Spleen (tissue), 7 donors: ENCODE measurements at regions not wholly inside any gene's neighbourhood (a gene's known extent, or its start where the extent isn't known, plus 50 kb on each side); places are given as distances from the start of the nearest gene placed in this dataset.

Experiments
- CTCF ChIP-seq, 11 experiments: fragments of 200-600 bp in 7 of 11; fragments of 450-650 bp in 4 of 11; sonication (generic) in 4 of 11; IDR thresholded peaks in 8 of 11; conservative IDR thresholded peaks in 3 of 11; 1 replicate in 7 of 11; 2 replicates in 4 of 11; pipeline versions ENCODE4 v1.4.0 to v1.8.0; 2016 to 2021; ENCODE audit warnings: antibody characterized with exemption in 11 of 11, inconsistent platforms in 4 of 11, mild to moderate bottlenecking in 1 of 11
- POLR2A ChIP-seq, 3 donors: fragments of 450-650 bp; IDR thresholded peaks; one replicate each; pipeline ENCODE4 v1.5.1; 2017; ENCODE audit warnings: antibody characterized with exemption in 3 of 3, mild to moderate bottlenecking in 1 of 3
- POLR2AphosphoS5 ChIP-seq, 3 donors: sonication (generic); formaldehyde crosslinking; IDR thresholded peaks; one replicate each; pipeline ENCODE4 v1.5.1; 2017; ENCODE audit warnings: antibody characterized with exemption in 3 of 3
- donor health status: DM: no; HTN: no; CAD: no; lungs with moderate emphysema.
- donor health status: DM: no; HTN: no; CAD: no.
- donor health status: DM: no; HTN: no; CAD: no.

DNA sequence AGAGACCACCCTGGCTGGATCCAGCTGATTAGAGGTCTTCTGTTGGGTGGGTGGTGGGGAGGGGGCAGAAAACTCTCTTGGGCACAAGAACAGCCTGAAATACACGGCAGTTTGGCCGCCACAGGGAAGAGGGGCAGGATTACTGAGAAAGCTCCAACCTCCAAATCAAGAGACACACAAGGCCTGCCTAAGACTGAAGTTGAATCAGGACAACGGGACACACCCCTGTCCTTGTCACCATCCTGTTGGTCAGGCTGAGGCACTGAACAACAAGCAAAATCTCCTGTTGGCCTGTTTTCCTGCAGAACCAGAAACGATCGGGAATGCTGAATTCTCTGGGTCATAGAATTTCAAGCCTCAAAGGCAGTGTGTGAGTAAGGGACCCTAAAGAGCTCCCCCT is 247.8 kb downstream of the FAM43A start:
- TF ChIP-seq CTCF (IDR thresholded peaks at IDR 0.05 in 8 of 11, conservative IDR thresholded peaks at IDR 0.05 in 3 of 11) (no peak), POLR2A (IDR thresholded peaks at IDR 0.05) (no peak), POLR2AphosphoS5 (IDR thresholded peaks at IDR 0.05) (peak in 2 of 3 donors; percentile 42 to 65)
